ENCODE measurements at regions not wholly inside any gene's neighbourhood (a gene's known extent, or its start where the extent isn't known, plus 50 kb on each side); places are given as distances from the start of the nearest gene placed in this dataset.

DNA sequence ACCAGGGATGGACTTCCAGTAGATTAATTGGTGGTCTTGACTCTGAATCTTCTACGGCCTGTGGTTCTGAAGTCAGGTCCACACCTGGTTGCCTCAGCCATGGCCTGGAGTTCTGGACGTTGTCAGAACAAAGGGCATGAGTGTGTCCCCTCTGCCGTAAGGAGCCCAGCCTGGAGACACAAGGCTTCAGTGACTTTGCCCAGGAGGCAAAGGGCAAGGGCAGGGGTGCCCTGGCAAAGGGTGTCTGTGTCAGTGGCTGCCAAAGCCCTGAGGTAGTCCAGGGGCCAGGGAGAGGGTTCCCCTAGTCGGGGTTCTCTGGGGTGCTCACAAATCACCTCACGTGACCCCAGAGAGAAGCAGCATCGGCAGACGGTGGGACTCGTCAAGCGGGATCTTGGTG is 273.2 kb upstream of the ZNF32 start:
- TF ChIP-seq, protein P1, sequence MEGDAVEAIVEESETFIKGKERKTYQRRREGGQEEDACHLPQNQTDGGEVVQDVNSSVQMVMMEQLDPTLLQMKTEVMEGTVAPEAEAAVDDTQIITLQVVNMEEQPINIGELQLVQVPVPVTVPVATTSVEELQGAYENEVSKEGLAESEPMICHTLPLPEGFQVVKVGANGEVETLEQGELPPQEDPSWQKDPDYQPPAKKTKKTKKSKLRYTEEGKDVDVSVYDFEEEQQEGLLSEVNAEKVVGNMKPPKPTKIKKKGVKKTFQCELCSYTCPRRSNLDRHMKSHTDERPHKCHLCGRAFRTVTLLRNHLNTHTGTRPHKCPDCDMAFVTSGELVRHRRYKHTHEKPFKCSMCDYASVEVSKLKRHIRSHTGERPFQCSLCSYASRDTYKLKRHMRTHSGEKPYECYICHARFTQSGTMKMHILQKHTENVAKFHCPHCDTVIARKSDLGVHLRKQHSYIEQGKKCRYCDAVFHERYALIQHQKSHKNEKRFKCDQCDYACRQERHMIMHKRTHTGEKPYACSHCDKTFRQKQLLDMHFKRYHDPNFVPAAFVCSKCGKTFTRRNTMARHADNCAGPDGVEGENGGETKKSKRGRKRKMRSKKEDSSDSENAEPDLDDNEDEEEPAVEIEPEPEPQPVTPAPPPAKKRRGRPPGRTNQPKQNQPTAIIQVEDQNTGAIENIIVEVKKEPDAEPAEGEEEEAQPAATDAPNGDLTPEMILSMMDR (IDR thresholded peaks at IDR 0.05 in 8 of 11, conservative IDR thresholded peaks at IDR 0.05 in 3 of 11) = no peak
- TF ChIP-seq POLR2A (IDR thresholded peaks at IDR 0.05) (no peak), POLR2AphosphoS5 (IDR thresholded peaks at IDR 0.05) (no peak)
